Endothelial cell (in vitro differentiated cells): ENCODE measurements at regions not wholly inside any gene's neighbourhood (a gene's known extent, or its start where the extent isn't known, plus 50 kb on each side); places are given as distances from the start of the nearest gene placed in this dataset.

Experiments used
- DNase-seq: peaks from one replicate; pipeline ENCODE4 v3.0.0; 2021; ENCODE audit warnings: low spot score
- H3K27ac Mint-ChIP-seq: one replicate; pipeline ENCODE4 v1.8.0; 2021; ENCODE audit warnings: mixed read lengths, inconsistent platforms; ENCODE audit not compliant: unreplicated experiment
- H3K27me3 Mint-ChIP-seq: one replicate; pipeline ENCODE4 v1.8.0; 2021; ENCODE audit warnings: mild to moderate bottlenecking, moderate library complexity, mixed read lengths, inconsistent platforms; ENCODE audit not compliant: unreplicated experiment
- H3K36me3 Mint-ChIP-seq: one replicate; pipeline ENCODE4 v1.8.0; 2021; ENCODE audit warnings: mild to moderate bottlenecking, low read depth, mixed read lengths, inconsistent platforms; ENCODE audit not compliant: unreplicated experiment
- H3K4me1 Mint-ChIP-seq: one replicate; pipeline ENCODE4 v1.8.0; 2021; ENCODE audit warnings: mild to moderate bottlenecking, mixed read lengths, inconsistent platforms; ENCODE audit not compliant: unreplicated experiment
- H3K4me3 Mint-ChIP-seq: one replicate; pipeline ENCODE4 v1.8.0; 2021; ENCODE audit warnings: mild to moderate bottlenecking, mixed read lengths, inconsistent platforms; ENCODE audit not compliant: unreplicated experiment
- H3K9me3 Mint-ChIP-seq: one replicate; pipeline ENCODE4 v1.8.0; 2021; ENCODE audit warnings: mixed read lengths, inconsistent platforms; ENCODE audit not compliant: unreplicated experiment
- CTCF ChIP-seq: fragments of 200-600 bp; sonication (generic); IDR thresholded peaks from one replicate; pipeline ENCODE4 v1.5.0; 2021; ENCODE audit warnings: antibody characterized with exemption; ENCODE audit not compliant: unreplicated experiment

GRCh38 chr15:69982037-69982436, 115.7 kb downstream of the TLE3 start:
- no peaks in the 10 kb centered on the region for H3K9me3 Mint-ChIP-seq
- peaks cover 3% of the 10 kb centered on the region for H3K27me3 Mint-ChIP-seq
- H3K27ac Mint-ChIP-seq, result no peak overlapping the region
- peaks cover 12% of the 10 kb centered on the region for H3K4me1 Mint-ChIP-seq
- TF ChIP-seq CTCF, result no peak
- DNase-seq, result no peak
- no peaks in the 10 kb centered on the region for H3K36me3 Mint-ChIP-seq
- no peak overlapping the region for H3K4me3 Mint-ChIP-seq

DNA sequence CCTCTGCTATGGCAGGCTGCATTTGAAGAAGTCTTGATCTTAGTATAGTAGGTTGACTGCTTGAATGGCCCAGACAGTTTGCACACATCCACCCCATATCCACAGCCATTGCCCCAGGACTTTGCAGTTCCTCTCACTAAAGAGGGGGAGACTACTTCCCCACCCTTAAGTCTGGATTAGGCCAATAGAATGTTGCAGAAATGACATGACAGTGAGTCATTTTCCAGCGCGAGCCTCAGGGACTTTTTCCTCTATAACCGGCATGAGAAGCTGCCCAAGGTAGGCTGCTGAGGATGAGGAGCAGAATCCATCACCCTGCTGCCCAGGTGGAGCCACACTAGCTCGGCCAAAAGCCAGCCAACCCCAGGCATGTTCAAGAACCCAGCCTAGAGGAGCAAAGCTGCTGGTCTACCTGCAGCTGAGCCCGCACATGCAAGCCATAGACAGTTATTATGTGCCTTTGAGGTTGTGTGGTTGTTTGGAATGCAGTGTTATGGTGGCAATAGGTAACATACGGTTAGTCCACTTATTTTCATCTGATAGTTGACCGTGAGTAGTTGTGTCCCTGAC, 113.9 kb downstream of the TLE3 start:
- Mint-ChIP-seq H3K27me3 (peaks cover 3% of the 10 kb centered on the region), H3K9me3 (no peaks in the 10 kb centered on the region), H3K4me1 (peaks cover 12% of the 10 kb centered on the region), H3K27ac (no peak overlapping the region), H3K4me3 (no peak overlapping the region), H3K36me3 (no peaks in the 10 kb centered on the region)
- no peak for TF ChIP-seq CTCF
- no peak for DNase-seq

- no peak for DNase-seq
Measured at GRCh38 chr15:69987492-69988489, 109.9 kb downstream of the TLE3 start.

GRCh38 chr15:69988541-69989225, 109.0 kb downstream of the TLE3 start:
- DNase-seq, result no peak
- H3K4me3 Mint-ChIP-seq, result no peak overlapping the region
- no peak overlapping the region for H3K27ac Mint-ChIP-seq
- H3K36me3 Mint-ChIP-seq, result no peaks in the 10 kb centered on the region
- peaks cover 8% of the 10 kb centered on the region for H3K27me3 Mint-ChIP-seq
- no peaks in the 10 kb centered on the region for H3K9me3 Mint-ChIP-seq
- H3K4me1 Mint-ChIP-seq, result peaks cover 14% of the 10 kb centered on the region
- no peak for TF ChIP-seq CTCF

More at GRCh38 chr15:69987492-69988489, 109.9 kb downstream of the TLE3 start:
- H3K36me3 Mint-ChIP-seq, result no peaks in the 10 kb centered on the region
- no peak for TF ChIP-seq CTCF
- no peaks in the 10 kb centered on the region for H3K9me3 Mint-ChIP-seq
- peaks cover 14% of the 10 kb centered on the region for H3K4me1 Mint-ChIP-seq
- peaks cover 7% of the 10 kb centered on the region for H3K27me3 Mint-ChIP-seq
- no peak overlapping the region for H3K27ac Mint-ChIP-seq
- no peak overlapping the region for H3K4me3 Mint-ChIP-seq
